Kidney (tissue), 13 donors: ENCODE measurements at regions not wholly inside any gene's neighbourhood (a gene's known extent, or its start where the extent isn't known, plus 50 kb on each side); places are given as distances from the start of the nearest gene placed in this dataset.

Experiments
- DNase-seq, 5 donors: peaks; one replicate each; pipeline ENCODE4 v3.0.0-alpha.2; 2013 to 2020
- FAIRE-seq: peaks from 2 replicates; lab custom pipeline; 2012; peaks lifted over from hg19 to GRCh38; lab: Jason Lieb, UNC
- H3K27ac ChIP-seq, 2 donors: one replicate each; pipeline ENCODE4 v1.7.0; 2013; ENCODE audit warnings: low read depth in 2 of 2, low read length in 2 of 2, inconsistent platforms in 1 of 2
- H3K27me3 ChIP-seq: one replicate; pipeline ENCODE4 v1.7.1; 2013; ENCODE audit warnings: low read length, inconsistent platforms; ENCODE audit not compliant: control insufficient read depth, insufficient read depth
- H3K36me3 ChIP-seq, 3 donors: one replicate each; pipeline versions ENCODE4 v1.7.0 to v1.7.1; 2013; ENCODE audit warnings: low read length in 3 of 3, control low read depth in 1 of 3, inconsistent platforms in 1 of 3; ENCODE audit not compliant: insufficient read depth in 3 of 3, control insufficient read depth in 2 of 3
- H3K4me1 ChIP-seq, 3 donors: one replicate each; pipeline versions ENCODE4 v1.7.0 to v1.7.1; 2013; ENCODE audit warnings: low read length in 3 of 3, inconsistent platforms in 1 of 3, low read depth in 1 of 3; ENCODE audit not compliant: control insufficient read depth in 2 of 3, insufficient read depth in 2 of 3
- H3K4me3 ChIP-seq, 3 donors: one replicate each; pipeline versions ENCODE4 v1.7.0 to v1.8.1; 2013; ENCODE audit warnings: low read length in 3 of 3, control low read depth in 1 of 3, inconsistent platforms in 1 of 3
- H3K9ac ChIP-seq, 3 donors: one replicate each; pipeline versions ENCODE4 v1.7.0 to v1.7.1; 2013; ENCODE audit warnings: low read length in 3 of 3, control low read depth in 1 of 3, inconsistent platforms in 1 of 3
- H3K9me3 ChIP-seq, 3 donors: one replicate each; pipeline versions ENCODE4 v1.7.0 to v1.7.1; 2013; ENCODE audit warnings: low read length in 3 of 3, control low read depth in 1 of 3, inconsistent platforms in 1 of 3; ENCODE audit not compliant: control insufficient read depth in 2 of 3, insufficient read depth in 1 of 3
- intact Hi-C: fragments of 100-400 bp; cut with DNase I; formaldehyde crosslinking; loops from one replicate; pipeline ENCODE4 v1.11.1; 2022
- TF ChIP-seq, protein P1 (sequence below): IDR thresholded peaks from 3 replicates; pipeline ENCODE4 v1.5.1; 2012; ENCODE audit warnings: mild to moderate bottlenecking, moderate library complexity, borderline replicate concordance; ENCODE audit not compliant: insufficient read depth; ENCODE audit errors: extremely low read depth
- donor health status: control.
- donor health status: control.
- donor health status: control.
- donor health status: control.
- donor health status: control.
- donor health status: DM: yes; HTN: yes; CAD: no.
- donor health status: Normal renal cell carcinoma (clear cell type).

DNA sequence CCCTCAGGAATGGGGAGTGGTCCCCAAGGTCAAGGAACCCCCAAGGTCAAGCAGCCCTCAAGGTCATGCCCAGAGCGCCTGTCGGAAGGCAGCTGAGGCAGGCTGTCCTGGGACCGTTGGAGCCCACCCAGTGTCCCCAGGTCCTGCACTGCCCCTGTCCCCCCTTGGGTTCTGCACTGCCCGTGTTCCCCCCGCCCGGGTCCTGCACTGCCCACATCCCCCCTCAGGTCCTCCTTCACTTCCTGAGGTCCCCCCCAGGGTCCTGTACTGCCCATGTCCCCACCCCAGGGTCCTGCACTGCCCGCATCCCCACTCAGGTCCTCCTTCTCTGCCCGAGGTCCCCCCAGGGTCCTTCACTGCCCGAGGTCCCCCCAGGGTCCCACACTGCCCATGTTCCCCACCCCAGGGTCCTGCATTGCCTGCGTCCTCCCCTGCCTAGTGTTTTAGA, 1073.0 kb downstream of the BRD1 start:
- Histone ChIP-seq H3K27me3 (no peaks in the 10 kb centered on the region), H3K9me3 (no peaks in the 10 kb centered on the region), H3K9ac (no peak overlapping the region), H3K4me3 (no peak overlapping the region), H3K27ac (no peak overlapping the region), H3K36me3 (no peaks in the 10 kb centered on the region), H3K4me1 (no peaks in the 10 kb centered on the region)
- no peak for FAIRE-seq
- TF ChIP-seq, protein P1, sequence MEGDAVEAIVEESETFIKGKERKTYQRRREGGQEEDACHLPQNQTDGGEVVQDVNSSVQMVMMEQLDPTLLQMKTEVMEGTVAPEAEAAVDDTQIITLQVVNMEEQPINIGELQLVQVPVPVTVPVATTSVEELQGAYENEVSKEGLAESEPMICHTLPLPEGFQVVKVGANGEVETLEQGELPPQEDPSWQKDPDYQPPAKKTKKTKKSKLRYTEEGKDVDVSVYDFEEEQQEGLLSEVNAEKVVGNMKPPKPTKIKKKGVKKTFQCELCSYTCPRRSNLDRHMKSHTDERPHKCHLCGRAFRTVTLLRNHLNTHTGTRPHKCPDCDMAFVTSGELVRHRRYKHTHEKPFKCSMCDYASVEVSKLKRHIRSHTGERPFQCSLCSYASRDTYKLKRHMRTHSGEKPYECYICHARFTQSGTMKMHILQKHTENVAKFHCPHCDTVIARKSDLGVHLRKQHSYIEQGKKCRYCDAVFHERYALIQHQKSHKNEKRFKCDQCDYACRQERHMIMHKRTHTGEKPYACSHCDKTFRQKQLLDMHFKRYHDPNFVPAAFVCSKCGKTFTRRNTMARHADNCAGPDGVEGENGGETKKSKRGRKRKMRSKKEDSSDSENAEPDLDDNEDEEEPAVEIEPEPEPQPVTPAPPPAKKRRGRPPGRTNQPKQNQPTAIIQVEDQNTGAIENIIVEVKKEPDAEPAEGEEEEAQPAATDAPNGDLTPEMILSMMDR: no peak
- DNase-seq: no peak
- intact Hi-C loops: no loop called here

GRCh38 chr22:48753752-48754517, 1073.7 kb downstream of the BRD1 start:
- TF ChIP-seq, protein P1: no peak
- intact Hi-C loops: no loop called here
- Histone ChIP-seq H3K36me3 (no peaks in the 10 kb centered on the region), H3K9ac (no peak overlapping the region), H3K4me1 (no peaks in the 10 kb centered on the region), H3K27ac (no peak overlapping the region), H3K4me3 (no peak overlapping the region), H3K27me3 (no peaks in the 10 kb centered on the region), H3K9me3 (no peaks in the 10 kb centered on the region)
- DNase-seq (no peak), FAIRE-seq (no peak)

DNA sequence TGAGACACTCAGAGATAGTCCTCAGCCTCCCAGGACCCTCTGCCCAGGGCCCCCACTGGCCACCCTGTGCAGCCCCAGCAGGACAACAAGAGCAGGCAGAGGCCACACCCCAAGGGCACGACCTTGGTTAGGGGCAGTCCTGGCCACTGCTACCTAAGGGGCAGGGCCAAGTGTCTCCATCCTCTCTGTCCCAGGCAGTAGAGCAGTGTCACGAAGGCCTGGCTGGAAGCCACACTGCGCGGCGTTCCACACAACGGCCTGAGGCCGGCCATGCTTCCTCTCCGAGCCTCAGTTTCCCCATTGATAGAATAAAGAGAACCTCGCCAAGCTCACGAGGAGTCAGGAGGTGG, 1074.3 kb downstream of the BRD1 start:
- H3K36me3 ChIP-seq: no peaks in the 10 kb centered on the region
- H3K4me1 ChIP-seq: no peaks in the 10 kb centered on the region
- DNase-seq: no peak
- TF ChIP-seq, protein P1: no peak
- intact Hi-C loops: no loop called here
- no peak overlapping the region for H3K4me3 ChIP-seq
- H3K27ac ChIP-seq: no peak overlapping the region
- no peaks in the 10 kb centered on the region for H3K27me3 ChIP-seq
- no peak for FAIRE-seq
- H3K9me3 ChIP-seq: no peaks in the 10 kb centered on the region
- no peak overlapping the region for H3K9ac ChIP-seq
